Mesenchymal stem cell (in vitro differentiated cells and primary cell): ENCODE measurements at regions not wholly inside any gene's neighbourhood (a gene's known extent, or its start where the extent isn't known, plus 50 kb on each side); places are given as distances from the start of the nearest gene placed in this dataset.

Experiments
- DNase-seq: peaks from one replicate; pipeline ENCODE4 v3.0.0-alpha.2; 2013
- H2AFZ ChIP-seq: one replicate; pipeline ENCODE4 v1.6.1; 2013; ENCODE audit warnings: low read depth, mild to moderate bottlenecking, control low read depth, inconsistent platforms, low read length, moderate library complexity
- H2AK5ac ChIP-seq: 2 replicates; pipeline ENCODE4 v1.6.1; 2013; ENCODE audit warnings: low read length, moderate library complexity, mild to moderate bottlenecking, inconsistent platforms; ENCODE audit not compliant: severe bottlenecking
- H2BK120ac ChIP-seq: one replicate; pipeline ENCODE4 v1.6.1; 2013; ENCODE audit warnings: low read depth, mild to moderate bottlenecking, inconsistent platforms, low read length, moderate library complexity
- H2BK12ac ChIP-seq, 2 experiments: one replicate each; pipeline ENCODE4 v1.6.1; 2013; ENCODE audit warnings: inconsistent platforms in 2 of 2, low read length in 2 of 2, mild to moderate bottlenecking in 2 of 2, moderate library complexity in 2 of 2, control low read depth in 1 of 2
- H2BK15ac ChIP-seq: one replicate; pipeline ENCODE4 v1.6.1; 2013; ENCODE audit warnings: mild to moderate bottlenecking, low read depth, inconsistent platforms; ENCODE audit not compliant: poor library complexity, severe bottlenecking
- H2BK5ac ChIP-seq: 2 replicates; pipeline ENCODE4 v1.6.1; 2013; ENCODE audit warnings: low read depth, mild to moderate bottlenecking, low read length, control low read depth, inconsistent platforms; ENCODE audit not compliant: poor library complexity, severe bottlenecking
- H3K14ac ChIP-seq, 2 experiments: one replicate each; pipeline ENCODE4 v1.6.1; 2013; ENCODE audit warnings: inconsistent platforms in 2 of 2, low read length in 2 of 2, control low read depth in 1 of 2, mild to moderate bottlenecking in 1 of 2, moderate library complexity in 1 of 2
- H3K18ac ChIP-seq, 2 experiments: one replicate each; pipeline ENCODE4 v1.6.1; 2013; ENCODE audit warnings: inconsistent platforms in 2 of 2, low read length in 2 of 2, control low read depth in 1 of 2, low read depth in 1 of 2, mild to moderate bottlenecking in 1 of 2
- H3K23ac ChIP-seq, 2 experiments: one replicate each; pipeline ENCODE4 v1.6.1; 2013; ENCODE audit warnings: inconsistent platforms in 2 of 2, low read length in 2 of 2, mild to moderate bottlenecking in 2 of 2, moderate library complexity in 2 of 2, control low read depth in 1 of 2
- H3K27ac ChIP-seq: 2 replicates; pipeline ENCODE4 v1.5.1; 2013; ENCODE audit warnings: mild to moderate bottlenecking, moderate library complexity, low read length, control low read depth, inconsistent platforms; ENCODE audit not compliant: poor library complexity, severe bottlenecking
- H3K27me3 ChIP-seq, 2 experiments: 2 replicates each; pipeline versions ENCODE4 v1.6.1 to v1.7.0; 2013; ENCODE audit warnings: low read length in 2 of 2, mild to moderate bottlenecking in 2 of 2, moderate library complexity in 2 of 2, control low read depth in 1 of 2, inconsistent platforms in 1 of 2; ENCODE audit not compliant: control insufficient read depth in 1 of 2, insufficient read depth in 1 of 2
- H3K36me3 ChIP-seq, 2 experiments: 2 replicates each; pipeline versions ENCODE4 v1.6.1 to v1.7.0; 2013; ENCODE audit warnings: low read length in 2 of 2, control low read depth in 1 of 2, inconsistent platforms in 1 of 2, low read depth in 1 of 2, mild to moderate bottlenecking in 1 of 2; ENCODE audit not compliant: insufficient read depth in 2 of 2, control insufficient read depth in 1 of 2
- H3K4ac ChIP-seq, 2 experiments: one replicate each; pipeline ENCODE4 v1.6.1; 2013; ENCODE audit warnings: inconsistent platforms in 2 of 2, low read length in 2 of 2, mild to moderate bottlenecking in 2 of 2, moderate library complexity in 2 of 2, control low read depth in 1 of 2, low read depth in 1 of 2
- H3K4me1 ChIP-seq: 2 replicates; pipeline ENCODE4 v1.6.1; 2013; ENCODE audit warnings: low read depth, low read length, control low read depth; ENCODE audit not compliant: control insufficient read depth, insufficient read depth
- H3K4me2 ChIP-seq: 2 replicates; pipeline ENCODE4 v1.6.1; 2013; ENCODE audit warnings: low read length, mild to moderate bottlenecking, inconsistent platforms; ENCODE audit not compliant: poor library complexity, severe bottlenecking
- H3K4me3 ChIP-seq, 2 experiments: 2 replicates each; pipeline versions ENCODE4 v1.5.1 to v1.7.0; 2013; ENCODE audit warnings: low read length in 2 of 2, mild to moderate bottlenecking in 2 of 2, control low read depth in 1 of 2, low read depth in 1 of 2; ENCODE audit not compliant: insufficient read depth in 1 of 2
- H3K79me1 ChIP-seq: replicated peaks from 2 replicates; pipeline ENCODE4 v1.6.1; 2013; ENCODE audit warnings: mild to moderate bottlenecking, control low read depth, low read length, inconsistent platforms; ENCODE audit not compliant: poor library complexity, severe bottlenecking
- H3K9ac ChIP-seq: 2 replicates; pipeline ENCODE4 v1.7.0; 2013; ENCODE audit warnings: mild to moderate bottlenecking, low read length, moderate library complexity
- H3K9me3 ChIP-seq: 2 replicates; pipeline ENCODE4 v1.7.0; 2013; ENCODE audit warnings: mild to moderate bottlenecking, low read length; ENCODE audit not compliant: control insufficient read depth
- H4K8ac ChIP-seq: one replicate; pipeline ENCODE4 v1.6.1; 2013; ENCODE audit warnings: inconsistent platforms, mild to moderate bottlenecking, low read length, moderate library complexity
- H4K91ac ChIP-seq: one replicate; pipeline ENCODE4 v1.6.1; 2013; ENCODE audit warnings: mild to moderate bottlenecking, low read length, inconsistent platforms
- WGBS: methylation state at CpG from one replicate; pipeline ENCODE4 v1.1.7; 2013; ENCODE audit warnings: mixed read lengths; 5-methylcytosine and 5-hydroxymethylcytosine counted together

DNA sequence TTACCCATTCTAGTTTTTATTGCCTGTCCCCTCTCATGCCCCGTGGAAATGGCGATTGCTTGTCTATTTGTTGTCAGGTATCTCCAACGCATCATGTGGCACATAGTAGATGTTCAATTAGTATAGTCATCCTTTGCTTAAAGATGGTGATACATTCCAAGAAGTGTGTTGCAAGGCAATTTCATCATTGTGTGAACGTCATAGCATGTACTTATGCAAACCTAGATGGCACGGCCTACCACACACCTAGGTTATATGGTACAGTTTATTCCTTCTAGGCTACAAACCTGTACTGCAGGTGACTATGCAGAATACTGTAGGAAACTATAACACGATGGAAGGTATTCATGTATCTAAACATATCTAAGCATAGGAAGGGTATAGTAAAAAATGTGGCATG, 163.9 kb upstream of the DAPK1 start:
- Histone ChIP-seq H4K8ac (no peak overlapping the region), H2BK5ac (no peak overlapping the region), H3K9ac (no peak overlapping the region), H2AFZ (no peak overlapping the region), H3K9me3 (peaks cover 20% of the 10 kb centered on the region), H3K23ac (no peak overlapping the region), H3K18ac (no peak overlapping the region), H3K4ac (no peak overlapping the region), H3K14ac (no peak overlapping the region), H4K91ac (no peak overlapping the region), H3K4me1 (peaks cover 4% of the 10 kb centered on the region), H3K4me3 (no peak overlapping the region), H3K27ac (no peak overlapping the region), H3K79me1 (no peaks in the 10 kb centered on the region), H3K4me2 (no peak overlapping the region), H2BK15ac (no peak overlapping the region), H3K27me3 (no peaks in the 10 kb centered on the region), H2AK5ac (no peak overlapping the region), H2BK12ac (no peak overlapping the region), H3K36me3 (no peaks in the 10 kb centered on the region), H2BK120ac (no peak overlapping the region)
- 88% methylated on average over 5 of the region's 6 CpGs for WGBS
- DNase-seq = no peak

DNA sequence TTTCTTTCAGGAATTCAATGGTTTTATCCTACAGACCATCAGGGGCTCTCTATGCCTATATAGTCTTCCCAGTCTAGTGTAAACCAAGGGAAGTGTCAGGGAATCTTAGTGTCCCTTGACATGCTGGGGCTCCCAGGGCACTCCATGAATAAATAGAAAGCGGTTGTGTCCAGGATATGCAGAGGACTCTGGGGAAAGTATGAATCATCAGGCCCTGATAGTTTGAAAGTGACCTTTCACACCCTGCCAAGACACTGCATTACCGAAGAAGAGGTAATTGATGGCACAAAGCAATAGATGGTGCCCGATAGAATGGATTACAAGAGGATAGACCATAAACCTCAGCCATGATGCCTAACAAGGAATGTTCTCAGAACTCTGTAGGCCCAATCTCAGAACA, 163.3 kb upstream of the DAPK1 start:
- Histone ChIP-seq H3K9me3 (peaks cover 20% of the 10 kb centered on the region), H3K27me3 (no peaks in the 10 kb centered on the region), H4K91ac (no peak overlapping the region), H2AFZ (no peak overlapping the region), H3K23ac (no peak overlapping the region), H2BK12ac (no peak overlapping the region), H3K9ac (no peak overlapping the region), H2BK120ac (no peak overlapping the region), H3K79me1 (no peaks in the 10 kb centered on the region), H3K36me3 (no peaks in the 10 kb centered on the region), H3K4me1 (peaks cover 4% of the 10 kb centered on the region), H3K4ac (no peak overlapping the region), H2AK5ac (no peak overlapping the region), H4K8ac (no peak overlapping the region), H3K27ac (no peak overlapping the region), H3K14ac (no peak overlapping the region), H3K4me3 (no peak overlapping the region), H3K18ac (no peak overlapping the region), H2BK15ac (no peak overlapping the region), H2BK5ac (no peak overlapping the region), H3K4me2 (no peak overlapping the region)
- 48% methylated on average over 3 of the region's 3 CpGs for WGBS
- DNase-seq = no peak

DNA sequence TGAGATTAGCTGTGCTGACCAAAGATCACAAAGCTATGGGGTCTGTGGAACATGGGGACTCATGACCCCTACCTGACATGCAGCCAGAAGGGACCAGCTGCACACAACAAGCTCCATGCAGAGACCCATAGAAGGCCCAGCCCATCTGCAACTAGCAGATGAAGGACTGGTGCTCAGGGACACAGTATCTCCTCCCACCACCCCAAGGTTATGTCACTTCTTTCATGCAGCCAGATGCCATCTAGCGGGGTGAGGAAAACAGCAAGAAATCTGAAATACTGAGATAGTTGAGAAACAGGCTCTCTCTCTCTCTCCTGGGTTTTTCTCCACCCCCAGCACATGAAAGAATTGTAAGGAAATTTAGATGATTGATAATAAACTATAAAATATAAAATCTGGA, 161.3 kb upstream of the DAPK1 start:
- no peaks in the 10 kb centered on the region for H3K36me3 ChIP-seq
- no peaks in the 10 kb centered on the region for H3K79me1 ChIP-seq
- H3K4me3 ChIP-seq = no peak overlapping the region
- no peak overlapping the region for H4K91ac ChIP-seq
- H3K18ac ChIP-seq = no peak overlapping the region
- peak; percentile 26 for DNase-seq
- H2AFZ ChIP-seq = no peak overlapping the region
- H2BK12ac ChIP-seq = no peak overlapping the region
- no peak overlapping the region for H2BK120ac ChIP-seq
- no peak overlapping the region for H3K14ac ChIP-seq
- H3K9me3 ChIP-seq = peaks cover 10% of the 10 kb centered on the region
- no peak overlapping the region for H3K4me2 ChIP-seq
- no peak overlapping the region for H3K27ac ChIP-seq
- H4K8ac ChIP-seq = no peak overlapping the region
- H3K4ac ChIP-seq = no peak overlapping the region
- no CpG with 5 or more reads among the region's 1 CpG for WGBS
- no peak overlapping the region for H2BK5ac ChIP-seq
- H3K9ac ChIP-seq = no peak overlapping the region
- peak overlapping the region; percentile 35 for H2AK5ac ChIP-seq
- no peak overlapping the region for H2BK15ac ChIP-seq
- H3K23ac ChIP-seq = no peak overlapping the region
- no peaks in the 10 kb centered on the region for H3K27me3 ChIP-seq
- peaks cover 6% of the 10 kb centered on the region for H3K4me1 ChIP-seq

DNA sequence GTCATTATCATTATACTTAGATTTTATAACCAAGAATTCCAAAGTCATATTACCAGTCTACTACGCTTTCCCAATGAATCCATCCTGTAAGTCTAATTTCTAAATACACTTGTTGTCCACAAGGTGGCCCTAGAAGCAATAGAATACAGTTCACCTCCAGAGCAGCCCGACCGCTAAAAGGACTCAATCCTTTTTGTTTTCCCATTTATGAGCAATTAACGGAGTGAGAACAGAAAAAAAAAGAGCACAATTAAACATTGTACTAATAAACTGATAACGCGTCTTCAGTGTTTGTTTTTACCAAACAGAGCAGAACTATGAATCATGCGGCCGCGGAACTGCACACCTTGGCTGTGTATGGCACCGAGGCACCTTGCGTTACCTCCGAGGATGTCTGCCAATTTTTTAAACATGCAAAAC, 160.7 kb upstream of the DAPK1 start:
- no peak overlapping the region for H2BK120ac ChIP-seq
- peak overlapping the region; percentile 78 for H3K9ac ChIP-seq
- H4K91ac ChIP-seq = no peak overlapping the region
- DNase-seq = peak; percentile 79
- H2BK12ac ChIP-seq = no peak overlapping the region
- H3K4ac ChIP-seq = no peak overlapping the region
- H3K9me3 ChIP-seq = peaks cover 8% of the 10 kb centered on the region
- H3K36me3 ChIP-seq = no peaks in the 10 kb centered on the region
- H3K79me1 ChIP-seq = no peaks in the 10 kb centered on the region
- no peaks in the 10 kb centered on the region for H3K27me3 ChIP-seq
- H3K23ac ChIP-seq = no peak overlapping the region
- H3K27ac ChIP-seq = peak overlapping the region; percentile 88
- H2BK15ac ChIP-seq = no peak overlapping the region
- H2BK5ac ChIP-seq = no peak overlapping the region
- H3K4me3 ChIP-seq = peak overlapping the region; percentile 48 to 74
- H3K18ac ChIP-seq = no peak overlapping the region
- H4K8ac ChIP-seq = no peak overlapping the region
- H3K14ac ChIP-seq = no peak overlapping the region
- WGBS = 12% methylated on average over 12 of the region's 12 CpGs
- H3K4me2 ChIP-seq = peak overlapping the region; percentile 98
- H2AFZ ChIP-seq = no peak overlapping the region
- peaks cover 6% of the 10 kb centered on the region for H3K4me1 ChIP-seq
- no peak overlapping the region for H2AK5ac ChIP-seq
